HG03025 (cell line): ENCODE measurements at regions not wholly inside any gene's neighbourhood (a gene's known extent, or its start where the extent isn't known, plus 50 kb on each side); places are given as distances from the start of the nearest gene placed in this dataset.

Source experiments
- ATAC-seq: cut with Tn5 transposase; IDR thresholded peaks from one replicate; pipeline ENCODE4 v1.9.1; 2021; ENCODE audit warnings: mild to moderate bottlenecking, moderate library complexity; ENCODE audit not compliant: unreplicated experiment, low FRiP score

GRCh38 chr12:94789510-94790225 lies 139.3 kb upstream of the TMCC3 start:
- no peak for ATAC-seq

GRCh38 chr12:94788298-94788697 lies 137.9 kb upstream of the TMCC3 start:
- ATAC-seq = no peak

- ATAC-seq = no peak
Measured at GRCh38 chr12:94786906-94787305, 136.5 kb upstream of the TMCC3 start.

- ATAC-seq = no peak
Measured at GRCh38 chr12:94783862-94784261, 133.5 kb upstream of the TMCC3 start.

GRCh38 chr12:94783343-94783742 lies 133.0 kb upstream of the TMCC3 start:
- ATAC-seq = no peak

GRCh38 chr12:94781835-94782234 lies 131.5 kb upstream of the TMCC3 start:
- ATAC-seq = no peak

- ATAC-seq = no peak
Measured at GRCh38 chr12:94779485-94779884, 129.1 kb upstream of the TMCC3 start.

GRCh38 chr12:94777936-94778335 lies 127.6 kb upstream of the TMCC3 start:
- ATAC-seq = no peak

GRCh38 chr12:94775710-94776109 lies 125.4 kb upstream of the TMCC3 start:
- no peak for ATAC-seq

- ATAC-seq = no peak
Measured at GRCh38 chr12:94771741-94772140, 121.4 kb upstream of the TMCC3 start.

GRCh38 chr12:94771199-94771598 lies 120.8 kb upstream of the TMCC3 start:
- no peak for ATAC-seq

- no peak for ATAC-seq
Measured at GRCh38 chr12:94770791-94771190, 120.4 kb upstream of the TMCC3 start.

- no peak for ATAC-seq
Measured at GRCh38 chr12:94769776-94770759, 119.7 kb upstream of the TMCC3 start.

- ATAC-seq = no peak
Measured at GRCh38 chr12:94769047-94769420, 118.7 kb upstream of the TMCC3 start.

- ATAC-seq = no peak
Measured at GRCh38 chr12:94768398-94769046, 118.2 kb upstream of the TMCC3 start.

GRCh38 chr12:94767956-94768355 lies 117.6 kb upstream of the TMCC3 start:
- no peak for ATAC-seq

GRCh38 chr12:94766397-94766796 lies 116.0 kb upstream of the TMCC3 start:
- ATAC-seq = no peak

GRCh38 chr12:94763462-94763861 lies 113.1 kb upstream of the TMCC3 start:
- no peak for ATAC-seq

- no peak for ATAC-seq
Measured at GRCh38 chr12:94762943-94763342, 112.6 kb upstream of the TMCC3 start.

GRCh38 chr12:94762259-94762942 lies 112.0 kb upstream of the TMCC3 start:
- peak; percentile 46 for ATAC-seq

- no peak for ATAC-seq
Measured at GRCh38 chr12:94761559-94761958, 111.2 kb upstream of the TMCC3 start.
